Prostate gland (tissue), 2 donors: ENCODE measurements at regions not wholly inside any gene's neighbourhood (a gene's known extent, or its start where the extent isn't known, plus 50 kb on each side); places are given as distances from the start of the nearest gene placed in this dataset.

Experiments
- DNase-seq: peaks from one replicate; pipeline ENCODE4 v3.0.0-alpha.2; 2019; ENCODE audit warnings: low spot score
- H3K27ac ChIP-seq, 2 donors: fragments of 200-600 bp; sonication (generic); 2 replicates each; pipeline ENCODE4 v1.5.1; 2017 to 2019
- H3K27me3 ChIP-seq: fragments of 200-600 bp; sonication (generic); replicated peaks from 2 replicates; pipeline ENCODE4 v1.5.1; 2019; ENCODE audit not compliant: insufficient read depth
- H3K36me3 ChIP-seq, 2 donors: fragments of 200-600 bp; sonication (generic); 1 replicate in 1 of 2; 2 replicates in 1 of 2; pipeline versions ENCODE4 v1.5.1 to v1.8.1; 2017 to 2019
- H3K4me1 ChIP-seq: fragments of 200-600 bp; sonication (generic); replicated peaks from 2 replicates; pipeline ENCODE4 v1.5.1; 2019
- H3K4me3 ChIP-seq, 2 donors: fragments of 200-600 bp; sonication (generic); 2 replicates each; pipeline ENCODE4 v1.5.1; 2017 to 2019
- H3K9me3 ChIP-seq: fragments of 200-600 bp; sonication (generic); 2 replicates; pipeline ENCODE4 v1.5.1; 2017
- POLR2A ChIP-seq: fragments of 450-650 bp; IDR thresholded peaks from one replicate; pipeline ENCODE4 v1.6.1; 2016; ENCODE audit warnings: antibody characterized with exemption, mild to moderate bottlenecking
- POLR2AphosphoS5 ChIP-seq: sonication (generic); formaldehyde crosslinking; IDR thresholded peaks from one replicate; pipeline ENCODE4 v1.6.1; 2017; ENCODE audit warnings: antibody characterized with exemption
- WGBS: methylation state at CpG from one replicate; pipeline ENCODE4 v1.1.5; 2018; 5-methylcytosine and 5-hydroxymethylcytosine counted together
- intact Hi-C: fragments of 100-400 bp; cut with DNase I; formaldehyde crosslinking; loops from one replicate; pipeline ENCODE4 v1.14.2; 2022
- TF ChIP-seq, protein P1 (sequence below), 4 experiments: fragments of 200-600 bp in 2 of 4; fragments of 450-650 bp in 2 of 4; sonication (generic) in 2 of 4; IDR thresholded peaks; 1 replicate in 3 of 4; 2 replicates in 1 of 4; pipeline ENCODE4 v1.5.1; 2016 to 2019; ENCODE audit warnings: antibody characterized with exemption in 4 of 4, mild to moderate bottlenecking in 2 of 4, moderate library complexity in 2 of 4

DNA sequence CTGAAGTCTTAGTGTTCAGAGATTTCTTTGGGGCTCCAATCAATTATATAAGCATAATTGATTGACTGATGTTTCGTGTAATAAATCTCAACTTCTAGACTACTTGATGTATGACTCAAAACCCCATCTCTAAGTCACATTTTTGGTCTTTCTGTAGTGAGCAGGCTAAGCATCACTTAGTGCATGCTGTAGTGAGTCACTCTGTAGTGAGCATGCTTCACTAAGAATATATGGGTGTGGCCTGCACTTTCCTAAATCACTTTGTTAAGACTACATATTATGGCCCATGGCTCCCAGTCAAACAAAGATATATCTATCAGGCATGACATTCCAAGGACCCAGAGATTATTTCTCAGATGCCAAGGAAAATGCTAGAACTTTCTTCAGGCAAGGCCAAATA, 909.4 kb upstream of the LRFN5 start:
- Histone ChIP-seq H3K4me3 (no peak overlapping the region), H3K36me3 (no peaks in the 10 kb centered on the region), H3K9me3 (no peaks in the 10 kb centered on the region), H3K27ac (no peak overlapping the region), H3K27me3 (no peaks in the 10 kb centered on the region), H3K4me1 (no peaks in the 10 kb centered on the region)
- intact Hi-C loops = no loop called here
- WGBS = 85% methylated on average over 1 of the region's 1 CpG
- TF ChIP-seq, protein P1, sequence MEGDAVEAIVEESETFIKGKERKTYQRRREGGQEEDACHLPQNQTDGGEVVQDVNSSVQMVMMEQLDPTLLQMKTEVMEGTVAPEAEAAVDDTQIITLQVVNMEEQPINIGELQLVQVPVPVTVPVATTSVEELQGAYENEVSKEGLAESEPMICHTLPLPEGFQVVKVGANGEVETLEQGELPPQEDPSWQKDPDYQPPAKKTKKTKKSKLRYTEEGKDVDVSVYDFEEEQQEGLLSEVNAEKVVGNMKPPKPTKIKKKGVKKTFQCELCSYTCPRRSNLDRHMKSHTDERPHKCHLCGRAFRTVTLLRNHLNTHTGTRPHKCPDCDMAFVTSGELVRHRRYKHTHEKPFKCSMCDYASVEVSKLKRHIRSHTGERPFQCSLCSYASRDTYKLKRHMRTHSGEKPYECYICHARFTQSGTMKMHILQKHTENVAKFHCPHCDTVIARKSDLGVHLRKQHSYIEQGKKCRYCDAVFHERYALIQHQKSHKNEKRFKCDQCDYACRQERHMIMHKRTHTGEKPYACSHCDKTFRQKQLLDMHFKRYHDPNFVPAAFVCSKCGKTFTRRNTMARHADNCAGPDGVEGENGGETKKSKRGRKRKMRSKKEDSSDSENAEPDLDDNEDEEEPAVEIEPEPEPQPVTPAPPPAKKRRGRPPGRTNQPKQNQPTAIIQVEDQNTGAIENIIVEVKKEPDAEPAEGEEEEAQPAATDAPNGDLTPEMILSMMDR (IDR thresholded peaks at IDR 0.05) = no peak
- TF ChIP-seq POLR2A (no peak), POLR2AphosphoS5 (no peak)
- no peak for DNase-seq

DNA sequence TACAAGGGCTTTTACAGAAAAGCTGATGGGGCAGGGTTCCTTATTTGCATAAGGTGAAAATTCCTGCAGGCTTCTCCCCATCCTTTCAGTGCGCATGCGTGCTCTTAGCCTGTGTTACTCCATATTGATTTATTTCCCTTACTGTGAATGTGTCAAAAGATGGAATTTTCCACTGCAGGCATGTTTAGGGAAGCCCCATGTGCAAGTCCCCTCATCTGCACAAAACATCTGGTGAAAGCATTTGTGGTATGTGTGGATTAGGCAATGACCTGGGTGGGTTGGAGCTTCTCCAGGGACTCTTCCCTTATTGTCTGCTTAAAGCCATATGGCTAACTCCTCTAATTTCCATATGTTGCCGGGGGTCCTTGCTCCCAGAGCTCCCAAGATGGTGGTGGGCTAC, 912.7 kb upstream of the LRFN5 start:
- Histone ChIP-seq H3K27ac (no peak overlapping the region), H3K4me3 (no peak overlapping the region), H3K36me3 (no peaks in the 10 kb centered on the region), H3K9me3 (no peaks in the 10 kb centered on the region), H3K4me1 (no peaks in the 10 kb centered on the region), H3K27me3 (no peaks in the 10 kb centered on the region)
- intact Hi-C loops = no loop called here
- no peak for DNase-seq
- TF ChIP-seq, protein P1 (IDR thresholded peaks at IDR 0.05) = no peak
- TF ChIP-seq POLR2AphosphoS5 (no peak), POLR2A (no peak)
- WGBS = 96% methylated on average over 3 of the region's 3 CpGs

DNA sequence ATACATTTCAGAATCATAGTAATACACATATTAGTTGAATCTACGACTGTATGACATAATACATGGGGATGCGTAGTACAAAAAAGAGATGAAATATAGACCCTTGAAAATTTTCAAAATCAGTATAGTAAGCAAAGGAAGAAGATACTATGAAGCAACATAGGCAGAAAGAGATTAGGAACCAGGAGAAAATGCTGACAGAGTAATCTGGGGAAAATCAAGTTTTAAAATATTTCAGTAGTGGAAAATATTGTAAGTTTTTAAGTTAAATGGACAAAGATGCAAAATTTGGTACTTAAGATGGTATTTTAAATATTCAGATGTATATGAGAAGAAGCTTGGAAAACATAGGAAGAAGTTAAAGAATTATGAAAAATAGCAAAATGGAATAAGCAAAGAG, 915.6 kb upstream of the LRFN5 start:
- intact Hi-C loops = no loop called here
- no peak for DNase-seq
- Histone ChIP-seq H3K27me3 (no peaks in the 10 kb centered on the region), H3K9me3 (no peaks in the 10 kb centered on the region), H3K4me3 (no peak overlapping the region), H3K4me1 (no peaks in the 10 kb centered on the region), H3K27ac (no peak overlapping the region), H3K36me3 (no peaks in the 10 kb centered on the region)
- 99% methylated on average over 2 of the region's 2 CpGs for WGBS
- TF ChIP-seq, protein P1 (IDR thresholded peaks at IDR 0.05) = no peak

DNA sequence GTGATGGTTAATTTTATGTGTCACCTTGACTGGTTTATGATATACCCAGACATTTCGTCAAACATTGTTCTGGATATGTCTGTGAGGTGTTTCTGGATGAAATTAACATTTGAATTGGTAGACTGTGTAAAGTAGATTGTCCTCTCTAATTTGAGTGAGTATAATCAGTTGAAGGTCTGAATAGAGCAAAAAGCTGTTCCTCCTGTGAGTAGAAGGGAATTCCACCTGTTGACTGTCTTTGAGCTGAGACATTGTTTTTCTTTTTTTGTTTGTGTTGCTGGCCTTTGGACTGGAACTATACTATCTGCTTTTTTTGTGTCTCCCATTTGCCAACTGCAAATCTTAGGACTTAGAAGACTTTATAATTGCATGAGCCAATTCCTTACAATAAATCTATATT, 920.9 kb upstream of the LRFN5 start:
- no peaks in the 10 kb centered on the region for H3K36me3 ChIP-seq
- H3K27ac ChIP-seq = no peak overlapping the region
- intact Hi-C loops = no loop called here
- no peaks in the 10 kb centered on the region for H3K9me3 ChIP-seq
- DNase-seq = no peak
- H3K4me1 ChIP-seq = no peaks in the 10 kb centered on the region
- WGBS = 81% methylated on average over 1 of the region's 1 CpG
- TF ChIP-seq, protein P1 (IDR thresholded peaks at IDR 0.05) = no peak
- no peak for TF ChIP-seq POLR2A
- no peak for TF ChIP-seq POLR2AphosphoS5
- H3K27me3 ChIP-seq = no peaks in the 10 kb centered on the region
- H3K4me3 ChIP-seq = no peak overlapping the region

DNA sequence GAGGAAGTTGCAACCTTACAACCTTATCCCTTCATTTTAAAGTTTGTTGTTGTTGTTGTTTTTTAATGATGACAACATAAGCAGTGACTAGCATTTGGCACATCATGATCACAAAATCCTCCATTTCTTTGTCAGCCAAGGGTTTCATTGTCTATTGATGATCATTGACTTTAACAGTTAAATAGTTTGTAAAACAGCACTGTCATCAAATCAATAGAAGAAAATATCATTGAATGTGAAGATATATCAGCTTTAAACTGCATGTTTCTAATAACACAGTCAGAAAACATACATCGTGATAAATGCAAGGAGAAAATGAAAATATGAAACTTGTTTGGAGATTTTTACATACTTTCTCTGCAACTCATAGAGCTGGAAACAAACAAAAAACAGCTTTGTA, 922.3 kb upstream of the LRFN5 start:
- H3K4me1 ChIP-seq = no peaks in the 10 kb centered on the region
- H3K27me3 ChIP-seq = no peaks in the 10 kb centered on the region
- DNase-seq = no peak
- whole genome bisulfite sequencing = 97% methylated on average over 1 of the region's 1 CpG
- no peak overlapping the region for H3K27ac ChIP-seq
- no peaks in the 10 kb centered on the region for H3K36me3 ChIP-seq
- TF ChIP-seq POLR2AphosphoS5 (no peak), POLR2A (no peak)
- TF ChIP-seq, protein P1 (IDR thresholded peaks at IDR 0.05) = no peak
- no peaks in the 10 kb centered on the region for H3K9me3 ChIP-seq
- intact Hi-C loops = no loop called here
- no peak overlapping the region for H3K4me3 ChIP-seq
